Neural cell (in vitro differentiated cells): ENCODE measurements at regions not wholly inside any gene's neighbourhood (a gene's known extent, or its start where the extent isn't known, plus 50 kb on each side); places are given as distances from the start of the nearest gene placed in this dataset.

Source experiments
- H2AFZ ChIP-seq: fragments of 200-600, 300-800 bp; sonication (generic), shearing (Covaris generic); 2 replicates; pipeline ENCODE4 v1.6.0; 2014; ENCODE audit warnings: low read depth, mild to moderate bottlenecking, antibody characterized with exemption, low read length, moderate library complexity
- H3F3A ChIP-seq: fragments of 200-600 bp; shearing (Covaris generic); 2 replicates; pipeline ENCODE4 v1.6.1; 2016; ENCODE audit warnings: mild to moderate bottlenecking, moderate library complexity, mixed read lengths, antibody characterized with exemption, low read length; ENCODE audit not compliant: insufficient read depth, poor library complexity, severe bottlenecking
- H3K27ac ChIP-seq: fragments of 200-600, 300-800 bp; sonication (generic), shearing (Covaris generic); 2 replicates; pipeline ENCODE4 v1.5.1; 2014; ENCODE audit warnings: mild to moderate bottlenecking, low read length, moderate library complexity
- H3K27me3 ChIP-seq: fragments of 300-800, 200-600 bp; sonication (generic), shearing (Covaris generic); 2 replicates; pipeline ENCODE4 v1.6.0; 2014; ENCODE audit warnings: mild to moderate bottlenecking, low read depth, low read length, moderate library complexity; ENCODE audit not compliant: insufficient read depth
- H3K36me3 ChIP-seq: fragments of 300-800, 200-600 bp; sonication (generic), shearing (Covaris generic); 2 replicates; pipeline ENCODE4 v1.5.1; 2014; ENCODE audit warnings: mild to moderate bottlenecking, antibody characterized with exemption, low read length, moderate library complexity; ENCODE audit not compliant: insufficient read depth
- H3K4me2 ChIP-seq: fragments of 300-800, 200-600 bp; sonication (generic), shearing (Covaris generic); 2 replicates; pipeline ENCODE4 v1.6.0; 2014; ENCODE audit warnings: mild to moderate bottlenecking, low read length
- H3K4me3 ChIP-seq: fragments of 300-800, 200-600 bp; sonication (generic), shearing (Covaris generic); 2 replicates; pipeline ENCODE4 v1.5.1; 2014; ENCODE audit warnings: mild to moderate bottlenecking, low read length, moderate library complexity
- H3K79me2 ChIP-seq: fragments of 200-600 bp; shearing (Covaris generic); replicated peaks from 2 replicates; pipeline ENCODE4 v1.6.0; 2014; ENCODE audit warnings: mild to moderate bottlenecking, low read length, moderate library complexity; ENCODE audit not compliant: insufficient read depth
- H3K9ac ChIP-seq: fragments of 300-800, 200-600 bp; sonication (generic), shearing (Covaris generic); 2 replicates; pipeline ENCODE4 v1.6.1; 2016; ENCODE audit warnings: mild to moderate bottlenecking, low read length, mixed read lengths
- H3K9me2 ChIP-seq: fragments of 200-600 bp; shearing (Covaris generic); 2 replicates; pipeline ENCODE4 v1.6.1; 2016; ENCODE audit warnings: mild to moderate bottlenecking, low read length, mixed read lengths; ENCODE audit not compliant: insufficient read depth
- H3K9me3 ChIP-seq: fragments of 200-600, 300-800 bp; sonication (generic), shearing (Covaris generic); 2 replicates; pipeline ENCODE4 v1.6.1; 2016; ENCODE audit warnings: mild to moderate bottlenecking, mixed run types, low read length, moderate library complexity, mixed read lengths
- H4K20me1 ChIP-seq: fragments of 200-600 bp; shearing (Covaris generic); 2 replicates; pipeline ENCODE4 v1.6.1; 2016; ENCODE audit warnings: mild to moderate bottlenecking, mixed run types; ENCODE audit not compliant: insufficient read depth
- CTCF ChIP-seq: fragments of 450-650 bp; IDR thresholded peaks from 2 replicates; pipeline ENCODE4 v1.5.1; 2014; ENCODE audit warnings: antibody characterized with exemption, mild to moderate bottlenecking, moderate library complexity; ENCODE audit not compliant: poor library complexity, severe bottlenecking
- EP300 ChIP-seq: fragments of 450-650 bp; conservative IDR thresholded peaks from 2 replicates; pipeline ENCODE4 v1.6.1; 2014; ENCODE audit warnings: antibody characterized with exemption, mild to moderate bottlenecking, moderate library complexity; ENCODE audit not compliant: poor library complexity, severe bottlenecking
- EZH2 ChIP-seq: fragments of 200-600, 300-800 bp; shearing (Covaris generic), sonication (generic); IDR thresholded peaks from 2 replicates; pipeline ENCODE4 v1.6.1; 2014; ENCODE audit warnings: antibody characterized with exemption, low read length, borderline replicate concordance, mild to moderate bottlenecking; ENCODE audit not compliant: insufficient read depth, poor library complexity, severe bottlenecking
- MXI1 ChIP-seq: fragments of 450-650 bp; conservative IDR thresholded peaks from 2 replicates; pipeline ENCODE4 v1.6.1; 2014; ENCODE audit warnings: antibody characterized with exemption, mild to moderate bottlenecking; ENCODE audit not compliant: poor library complexity, severe bottlenecking
- POLR2AphosphoS5 ChIP-seq: IDR thresholded peaks from 2 replicates; pipeline ENCODE4 v1.6.1; 2012
- RAD21 ChIP-seq: fragments of 450-650 bp; conservative IDR thresholded peaks from 2 replicates; pipeline ENCODE4 v1.6.1; 2014; ENCODE audit warnings: antibody characterized with exemption, mild to moderate bottlenecking, moderate library complexity
- REST ChIP-seq: IDR thresholded peaks from 2 replicates; pipeline ENCODE4 v1.6.1; 2012; ENCODE audit warnings: borderline replicate concordance
- SMC3 ChIP-seq: fragments of 450-650 bp; conservative IDR thresholded peaks from 2 replicates; pipeline ENCODE4 v1.6.1; 2014; ENCODE audit warnings: antibody characterized with exemption, mild to moderate bottlenecking, moderate library complexity; ENCODE audit not compliant: poor library complexity
- TAF1 ChIP-seq: IDR thresholded peaks from 2 replicates; pipeline ENCODE4 v1.6.1; 2012; ENCODE audit warnings: low read depth

GRCh38 chr3:152555666-152556291 lies 279.2 kb upstream of the P2RY1 start:
- Histone ChIP-seq H3K9ac (no peak overlapping the region), H3K27ac (no peak overlapping the region), H3F3A (no peaks in the 10 kb centered on the region), H3K9me3 (no peaks in the 10 kb centered on the region), H3K36me3 (no peaks in the 10 kb centered on the region), H3K9me2 (no peaks in the 10 kb centered on the region), H3K27me3 (no peaks in the 10 kb centered on the region), H3K4me3 (no peak overlapping the region), H3K4me2 (no peak overlapping the region), H4K20me1 (no peaks in the 10 kb centered on the region), H3K79me2 (no peaks in the 10 kb centered on the region), H2AFZ (no peak overlapping the region)
- no peak for TF ChIP-seq REST
- no peak for TF ChIP-seq RAD21
- TF ChIP-seq EZH2 = no peak
- no peak for TF ChIP-seq POLR2AphosphoS5
- TF ChIP-seq MXI1 = no peak
- no peak for TF ChIP-seq SMC3
- no peak for TF ChIP-seq EP300
- TF ChIP-seq TAF1 = no peak
- no peak for TF ChIP-seq CTCF

- H3K9me3 ChIP-seq = no peaks in the 10 kb centered on the region
- H3K4me2 ChIP-seq = no peak overlapping the region
- H3K9me2 ChIP-seq = no peaks in the 10 kb centered on the region
- TF ChIP-seq TAF1 (no peak), EZH2 (no peak), REST (no peak), MXI1 (no peak), CTCF (no peak), RAD21 (no peak), SMC3 (no peak), POLR2AphosphoS5 (no peak), EP300 (no peak)
- no peaks in the 10 kb centered on the region for H4K20me1 ChIP-seq
- H3K79me2 ChIP-seq = no peaks in the 10 kb centered on the region
- H3K36me3 ChIP-seq = no peaks in the 10 kb centered on the region
- no peaks in the 10 kb centered on the region for H3F3A ChIP-seq
- no peaks in the 10 kb centered on the region for H3K27me3 ChIP-seq
- no peak overlapping the region for H3K4me3 ChIP-seq
- H3K27ac ChIP-seq = no peak overlapping the region
- no peak overlapping the region for H3K9ac ChIP-seq
- no peak overlapping the region for H2AFZ ChIP-seq
Measured at GRCh38 chr3:152556731-152557254, 278.1 kb upstream of the P2RY1 start.
